HUES48 (cell line): ENCODE measurements at regions not wholly inside any gene's neighbourhood (a gene's known extent, or its start where the extent isn't known, plus 50 kb on each side); places are given as distances from the start of the nearest gene placed in this dataset.
"Not testable (repeated sequence)": the region's sequence is repeated elsewhere in the genome, so short reads cannot be mapped to it uniquely, and the experiment has no call there.

Experiments
- H3K27ac ChIP-seq: one replicate; pipeline ENCODE4 v1.7.0; 2013; ENCODE audit warnings: low read depth, low read length, inconsistent platforms
- H3K27me3 ChIP-seq: 2 replicates; pipeline ENCODE4 v1.6.1; 2013; ENCODE audit warnings: mild to moderate bottlenecking, low read length; ENCODE audit not compliant: control insufficient read depth, insufficient read depth
- H3K36me3 ChIP-seq: 2 replicates; pipeline ENCODE4 v1.6.1; 2013; ENCODE audit warnings: low read length; ENCODE audit not compliant: control insufficient read depth, insufficient read depth
- H3K4me1 ChIP-seq: 2 replicates; pipeline ENCODE4 v1.6.1; 2013; ENCODE audit warnings: mild to moderate bottlenecking, low read length; ENCODE audit not compliant: control insufficient read depth, insufficient read depth
- H3K4me3 ChIP-seq: 2 replicates; pipeline ENCODE4 v1.5.1; 2013; ENCODE audit warnings: mild to moderate bottlenecking, low read depth, low read length
- H3K9ac ChIP-seq: 2 replicates; pipeline ENCODE4 v1.6.1; 2013; ENCODE audit warnings: mild to moderate bottlenecking, low read depth, low read length, moderate library complexity
- H3K9me3 ChIP-seq: 2 replicates; pipeline ENCODE4 v1.6.1; 2013; ENCODE audit warnings: low read length; ENCODE audit not compliant: control insufficient read depth, insufficient read depth

- H3K27ac ChIP-seq = no peak overlapping the region
- H3K9ac ChIP-seq = no peak overlapping the region
- H3K36me3 ChIP-seq = no peaks in the 10 kb centered on the region
- H3K4me3 ChIP-seq = no peak overlapping the region
- no peaks in the 10 kb centered on the region for H3K9me3 ChIP-seq
- no peaks in the 10 kb centered on the region for H3K4me1 ChIP-seq
- no peaks in the 10 kb centered on the region for H3K27me3 ChIP-seq
Measured at GRCh38 chr3:153820035-153820434, 301.2 kb upstream of the ARHGEF26 start.

GRCh38 chr3:153828346-153828745 is 292.8 kb upstream of the ARHGEF26 start:
- not testable (repeated sequence) for H3K4me3 ChIP-seq, H3K9me3 ChIP-seq, H3K27ac ChIP-seq, H3K4me1 ChIP-seq, H3K36me3 ChIP-seq, H3K9ac ChIP-seq, H3K27me3 ChIP-seq

GRCh38 chr3:153829606-153830170 is 291.5 kb upstream of the ARHGEF26 start:
- no peaks in the 10 kb centered on the region for H3K4me1 ChIP-seq
- H3K27ac ChIP-seq = no peak overlapping the region
- H3K9ac ChIP-seq = no peak overlapping the region
- H3K9me3 ChIP-seq = no peaks in the 10 kb centered on the region; the same call in 1 of the 2 replicates
- no peaks in the 10 kb centered on the region for H3K36me3 ChIP-seq
- no peak overlapping the region for H3K4me3 ChIP-seq
- H3K27me3 ChIP-seq = no peaks in the 10 kb centered on the region

- Histone ChIP-seq H3K27me3 (no peaks in the 10 kb centered on the region), H3K4me1 (no peaks in the 10 kb centered on the region), H3K36me3 (no peaks in the 10 kb centered on the region), H3K9me3 (no peaks in the 10 kb centered on the region; the same call in 1 of the 2 replicates), H3K27ac (no peak overlapping the region), H3K9ac (no peak overlapping the region), H3K4me3 (no peak overlapping the region)
Measured at GRCh38 chr3:153830552-153830951, 290.6 kb upstream of the ARHGEF26 start.

DNA sequence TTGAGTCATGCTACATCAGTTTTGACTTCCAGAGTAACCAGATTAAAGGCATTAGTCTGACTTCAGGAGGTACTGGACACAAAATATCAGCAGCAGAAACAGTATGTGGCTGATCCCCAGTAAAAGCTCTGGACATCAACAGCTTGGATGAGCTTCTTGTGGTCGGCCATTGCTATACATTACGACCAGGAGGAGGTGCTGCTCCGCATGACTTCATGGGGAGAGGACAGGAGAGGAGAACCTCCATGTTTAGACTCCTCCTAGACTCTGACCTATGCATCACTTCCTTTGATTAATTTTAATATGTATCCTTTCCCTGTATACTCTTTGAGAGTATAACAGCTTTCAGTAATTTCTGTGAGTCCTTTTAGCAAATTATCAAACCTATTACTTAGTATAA is 285.6 kb upstream of the ARHGEF26 start:
- Histone ChIP-seq H3K9me3 (no peaks in the 10 kb centered on the region), H3K4me3 (no peak overlapping the region), H3K27ac (no peak overlapping the region), H3K36me3 (no peaks in the 10 kb centered on the region), H3K9ac (no peak overlapping the region), H3K4me1 (no peaks in the 10 kb centered on the region), H3K27me3 (no peaks in the 10 kb centered on the region)

DNA sequence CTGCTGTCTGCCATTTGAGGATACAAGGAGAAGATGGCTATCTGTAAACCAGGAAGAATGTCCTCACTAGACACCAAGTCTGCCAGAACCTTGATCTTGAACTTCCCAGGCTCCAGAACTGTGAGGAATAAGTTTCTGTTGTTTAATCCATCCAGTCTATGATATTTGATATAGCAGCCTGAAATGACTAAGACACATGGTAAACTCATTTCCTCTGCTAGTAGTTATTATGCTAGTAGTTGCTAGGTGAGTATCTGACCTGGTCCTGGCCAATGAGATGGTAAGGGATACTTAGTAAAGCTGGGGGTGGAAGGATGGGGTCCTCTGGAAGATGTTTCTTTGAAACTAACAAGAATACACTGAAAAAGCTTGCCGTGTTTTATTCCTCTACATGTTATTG is 280.7 kb upstream of the ARHGEF26 start:
- H3K36me3 ChIP-seq = no peaks in the 10 kb centered on the region
- H3K9me3 ChIP-seq = no peaks in the 10 kb centered on the region
- no peak overlapping the region for H3K4me3 ChIP-seq
- no peak overlapping the region for H3K27ac ChIP-seq
- H3K9ac ChIP-seq = no peak overlapping the region
- H3K4me1 ChIP-seq = no peaks in the 10 kb centered on the region
- H3K27me3 ChIP-seq = no peaks in the 10 kb centered on the region

GRCh38 chr3:153843994-153844393 is 277.2 kb upstream of the ARHGEF26 start:
- Histone ChIP-seq H3K36me3 (no peaks in the 10 kb centered on the region), H3K9ac (no peak overlapping the region), H3K9me3 (no peaks in the 10 kb centered on the region), H3K4me3 (no peak overlapping the region), H3K4me1 (no peaks in the 10 kb centered on the region), H3K27me3 (no peaks in the 10 kb centered on the region), H3K27ac (no peak overlapping the region)

GRCh38 chr3:153845311-153845710 is 275.9 kb upstream of the ARHGEF26 start:
- Histone ChIP-seq H3K4me1 (no peaks in the 10 kb centered on the region), H3K27me3 (no peaks in the 10 kb centered on the region), H3K36me3 (no peaks in the 10 kb centered on the region), H3K9ac (no peak overlapping the region), H3K9me3 (no peaks in the 10 kb centered on the region), H3K27ac (no peak overlapping the region), H3K4me3 (no peak overlapping the region)

DNA sequence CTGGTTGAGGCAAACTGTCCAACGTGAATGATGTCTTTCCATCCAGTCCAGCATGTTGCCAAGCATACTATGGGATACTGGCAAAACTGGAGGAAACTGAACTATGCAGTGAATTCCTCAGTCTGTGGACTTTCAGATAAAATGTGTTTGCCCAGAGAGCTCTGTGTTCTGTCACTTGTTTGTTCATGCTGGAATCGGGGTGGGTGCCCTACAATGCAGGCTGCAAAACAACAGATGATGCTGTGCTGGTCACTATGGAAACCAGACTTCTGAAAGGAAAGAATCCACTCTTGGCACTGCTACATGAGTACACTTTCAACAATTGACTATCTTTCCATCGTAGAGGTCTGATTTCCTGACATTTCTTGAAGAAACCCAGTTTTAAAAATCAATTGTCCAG is 272.5 kb upstream of the ARHGEF26 start:
- Histone ChIP-seq H3K4me3 (no peak overlapping the region), H3K4me1 (0 out of 2 replicates have a peak, but pooled peaks cover 4% of the 10 kb centered on the region), H3K36me3 (no peaks in the 10 kb centered on the region), H3K9ac (no peak overlapping the region), H3K27me3 (no peaks in the 10 kb centered on the region), H3K27ac (no peak overlapping the region), H3K9me3 (no peaks in the 10 kb centered on the region)

DNA sequence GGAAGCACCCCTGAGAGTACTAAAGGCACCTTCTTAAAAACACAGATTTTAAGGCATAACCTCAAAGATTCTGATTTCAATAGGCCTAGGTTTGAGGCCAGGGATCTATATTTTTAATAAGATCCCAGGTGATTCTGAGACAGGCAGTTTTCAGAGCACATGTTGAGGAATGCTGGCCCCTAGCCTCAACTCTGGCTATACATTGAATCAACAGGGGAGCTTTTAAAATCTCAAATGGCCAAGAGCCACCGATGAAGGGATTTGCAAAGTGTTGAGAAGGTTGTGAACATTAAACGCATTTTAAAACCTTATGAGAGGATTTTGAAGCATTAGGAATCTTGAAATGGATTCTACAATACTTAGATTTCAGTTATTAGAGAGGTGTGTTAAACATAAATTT is 268.8 kb upstream of the ARHGEF26 start:
- Histone ChIP-seq H3K27me3 (no peaks in the 10 kb centered on the region), H3K4me3 (no peak overlapping the region), H3K4me1 (peaks cover 13% of the 10 kb centered on the region; the same call in 1 of the 2 replicates), H3K9ac (no peak overlapping the region), H3K27ac (no peak overlapping the region), H3K36me3 (no peaks in the 10 kb centered on the region), H3K9me3 (no peaks in the 10 kb centered on the region)

DNA sequence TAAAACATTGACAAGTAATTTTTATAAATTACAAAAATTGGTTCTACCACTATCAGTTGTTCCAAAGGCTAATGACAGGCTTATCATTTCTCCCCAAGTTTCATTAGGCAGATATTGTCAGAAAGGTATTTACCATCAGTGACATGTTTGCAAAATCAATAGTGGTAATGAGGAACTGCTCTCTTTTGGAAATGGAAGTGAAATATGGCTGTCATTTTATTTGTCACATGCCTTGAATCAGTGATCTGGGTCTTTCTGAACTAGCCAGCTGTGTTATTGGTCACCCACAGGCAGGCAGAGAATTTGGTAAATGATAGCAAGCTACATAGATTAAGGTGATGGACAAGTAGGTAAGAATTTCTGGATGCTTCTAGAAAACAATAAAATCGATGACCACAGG is 268.0 kb upstream of the ARHGEF26 start:
- Histone ChIP-seq H3K27me3 (no peaks in the 10 kb centered on the region), H3K9me3 (no peaks in the 10 kb centered on the region), H3K9ac (no peak overlapping the region), H3K36me3 (no peaks in the 10 kb centered on the region), H3K4me3 (no peak overlapping the region), H3K4me1 (peaks cover 13% of the 10 kb centered on the region; the same call in 1 of the 2 replicates), H3K27ac (no peak overlapping the region)

GRCh38 chr3:153855772-153856171 is 265.4 kb upstream of the ARHGEF26 start:
- no peaks in the 10 kb centered on the region for H3K36me3 ChIP-seq
- H3K9me3 ChIP-seq = no peaks in the 10 kb centered on the region
- no peak overlapping the region for H3K27ac ChIP-seq
- H3K27me3 ChIP-seq = no peaks in the 10 kb centered on the region
- H3K9ac ChIP-seq = no peak overlapping the region
- no peak overlapping the region for H3K4me3 ChIP-seq
- H3K4me1 ChIP-seq = peaks cover 13% of the 10 kb centered on the region; the same call in 1 of the 2 replicates
